HCT116 (cell line): ENCODE measurements at regions not wholly inside any gene's neighbourhood (a gene's known extent, or its start where the extent isn't known, plus 50 kb on each side); places are given as distances from the start of the nearest gene placed in this dataset.

Experiments used
- ATAC-seq: fragments of 200-7000 bp; cut with Tn5 transposase; 2 replicates; pipeline ENCODE4 v1.9.1; 2020; ENCODE audit warnings: mild to moderate bottlenecking, moderate library complexity
- BruUV-seq: library from RNA; stranded (reverse); fragments of 400-500 nt; replicated peaks from 2 replicates; lab custom pipeline; 2021; lab: Mats Ljungman, UMichigan
- CTCF ChIA-PET: fragments of 300-600 bp; sonication (Branson Sonifier 250); formaldehyde crosslinking; loops from one replicate; lab custom pipeline; 2021; ENCODE audit warnings: antibody characterized with exemption; lab: Charles Lee
- POLR2A ChIA-PET: fragments of 300-600, 350-600 bp; sonication (Branson Sonifier 250); formaldehyde crosslinking; loops from one replicate; lab custom pipeline; 2021; ENCODE audit warnings: antibody characterized with exemption; lab: Charles Lee
- RAD21 ChIA-PET, 2 experiments: fragments of 300-600 bp; sonication (Branson Sonifier 250); formaldehyde crosslinking; loops; one replicate each; lab custom pipeline; 2023; ENCODE audit warnings: low total read pairs in 2 of 2; ENCODE audit not compliant: uncharacterized antibody in 2 of 2, unreplicated experiment in 2 of 2, low non-redundant PET in 1 of 2; lab: Charles Lee
- DNase-seq: peaks from one replicate; pipeline ENCODE4 v3.0.0-alpha.2; 2010; ENCODE audit warnings: low read depth, low spot score
- H2AFZ ChIP-seq: fragments of 200-600 bp; shearing (Covaris generic), sonication (generic); 2 replicates; pipeline ENCODE4 v1.6.1; 2017; ENCODE audit warnings: low read depth, mixed run types, mixed read lengths, antibody characterized with exemption, low read length; ENCODE audit not compliant: poor library complexity, severe bottlenecking
- H3K27ac ChIP-seq: 2 replicates; pipeline ENCODE4 v1.5.1; 2012; ENCODE audit warnings: low read depth, low read length
- H3K27me3 ChIP-seq: fragments of 200-600 bp; sonication (generic); 2 replicates; pipeline ENCODE4 v1.6.1; 2016; ENCODE audit warnings: mixed run types, low read length, mixed read lengths; ENCODE audit not compliant: insufficient read depth
- H3K36me3 ChIP-seq, 2 experiments: fragments of 200-500 bp in 1 of 2; fragments of 200-600 bp in 1 of 2; sonication (Bioruptor generic) in 1 of 2; sonication (generic) in 1 of 2; 2 replicates each; pipeline versions ENCODE4 v1.5.1 to v1.6.1; 2014 to 2016; ENCODE audit warnings: low read length in 2 of 2, inconsistent platforms in 1 of 2, mixed read lengths in 1 of 2, mixed run types in 1 of 2; ENCODE audit not compliant: insufficient read depth in 2 of 2, control insufficient read depth in 1 of 2
- H3K4me1 ChIP-seq, 2 experiments: fragments of 200-600 bp in 1 of 2; sonication (generic) in 1 of 2; 2 replicates each; pipeline versions ENCODE4 v1.5.1 to v1.6.1; 2012 to 2017; ENCODE audit warnings: low read length in 2 of 2, inconsistent platforms in 1 of 2, mild to moderate bottlenecking in 1 of 2, mixed read lengths in 1 of 2, mixed run types in 1 of 2, moderate library complexity in 1 of 2; ENCODE audit not compliant: insufficient read depth in 2 of 2, control insufficient read depth in 1 of 2
- H3K4me2 ChIP-seq: fragments of 200-600 bp; sonication (generic); 2 replicates; pipeline ENCODE4 v1.6.1; 2017; ENCODE audit warnings: mixed run types, low read length, mixed read lengths
- H3K4me3 ChIP-seq, 2 experiments: fragments of 200-600 bp in 1 of 2; sonication (generic) in 1 of 2; replicated peaks in 1 of 2; 2 replicates each; pipeline ENCODE4 v1.5.1; 2011 to 2016; ENCODE audit warnings: low read length in 2 of 2, control low read depth in 1 of 2, low read depth in 1 of 2, mild to moderate bottlenecking in 1 of 2, mixed read lengths in 1 of 2, mixed run types in 1 of 2
- H3K79me2 ChIP-seq: fragments of 200-600 bp; sonication (generic); 2 replicates; pipeline ENCODE4 v1.6.1; 2017; ENCODE audit warnings: mild to moderate bottlenecking, mixed run types, low read length, moderate library complexity, mixed read lengths; ENCODE audit not compliant: insufficient read depth
- H3K9ac ChIP-seq: fragments of 200-600 bp; sonication (generic); 2 replicates; pipeline ENCODE4 v1.6.1; 2016; ENCODE audit warnings: low read length, mixed read lengths
- H3K9me2 ChIP-seq: fragments of 200-600 bp; sonication (generic), shearing (Covaris generic); 2 replicates; pipeline ENCODE4 v1.6.1; 2017; ENCODE audit warnings: mixed run types, mild to moderate bottlenecking, moderate library complexity; ENCODE audit not compliant: insufficient read depth
- H3K9me3 ChIP-seq, 2 experiments: fragments of 200-500 bp in 1 of 2; fragments of 200-600 bp in 1 of 2; sonication (Bioruptor generic) in 1 of 2; sonication (generic) in 1 of 2; 2 replicates each; pipeline ENCODE4 v1.6.1; 2014 to 2017; ENCODE audit warnings: low read length in 2 of 2, mixed read lengths in 2 of 2, inconsistent platforms in 1 of 2, low read depth in 1 of 2, mild to moderate bottlenecking in 1 of 2, mixed run types in 1 of 2, moderate library complexity in 1 of 2; ENCODE audit not compliant: control insufficient read depth in 1 of 2, insufficient read depth in 1 of 2
- H4K20me1 ChIP-seq: fragments of 200-600 bp; sonication (generic), shearing (Covaris generic); 2 replicates; pipeline ENCODE4 v1.6.1; 2017; ENCODE audit warnings: mixed run types, mild to moderate bottlenecking, moderate library complexity; ENCODE audit not compliant: insufficient read depth
- ELF1 ChIP-seq: IDR thresholded peaks from 2 replicates; pipeline ENCODE4 v1.6.1; 2012; ENCODE audit warnings: low read depth, borderline replicate concordance
- EZH2phosphoT487 ChIP-seq: fragments of 200-600 bp; IDR thresholded peaks from 2 replicates; pipeline ENCODE4 v1.6.1; 2018; ENCODE audit warnings: antibody characterized with exemption, borderline replicate concordance
- FOSL1 ChIP-seq: IDR thresholded peaks from 2 replicates; pipeline ENCODE4 v1.6.1; 2012; ENCODE audit warnings: low read depth
- JUND ChIP-seq: IDR thresholded peaks from 2 replicates; pipeline ENCODE4 v1.6.1; 2012
- MAX ChIP-seq: IDR thresholded peaks from 2 replicates; pipeline ENCODE4 v1.6.1; 2012
- POLR2A ChIP-seq: IDR thresholded peaks from 2 replicates; pipeline ENCODE4 v1.7.0; 2011; ENCODE audit warnings: borderline replicate concordance; ENCODE audit not compliant: insufficient read depth, insufficient read length; ENCODE audit errors: extremely low read depth
- POLR2AphosphoS5 ChIP-seq: IDR thresholded peaks from 2 replicates; pipeline ENCODE4 v1.6.1; 2011; ENCODE audit warnings: mild to moderate bottlenecking, low read depth, low read length, moderate library complexity
- RAD21 ChIP-seq: IDR thresholded peaks from 2 replicates; pipeline ENCODE4 v1.6.1; 2012; ENCODE audit warnings: low read depth, mild to moderate bottlenecking
- REST ChIP-seq: IDR thresholded peaks from 2 replicates; pipeline ENCODE4 v1.6.1; 2012; ENCODE audit warnings: low read depth
- SP1 ChIP-seq: IDR thresholded peaks from 2 replicates; pipeline ENCODE4 v1.6.1; 2012; ENCODE audit warnings: low read depth
- SRF ChIP-seq: IDR thresholded peaks from 2 replicates; pipeline ENCODE4 v1.6.1; 2012; ENCODE audit warnings: low read depth
- YY1 ChIP-seq: IDR thresholded peaks from 2 replicates; pipeline ENCODE4 v1.6.1; 2011; ENCODE audit warnings: low read length, low read depth, moderate library complexity, mild to moderate bottlenecking; ENCODE audit not compliant: insufficient replicate concordance; ENCODE audit errors: extremely low read depth
- ZBTB33 ChIP-seq: IDR thresholded peaks from 2 replicates; pipeline ENCODE4 v1.6.1; 2011; ENCODE audit warnings: mild to moderate bottlenecking, low read length, moderate library complexity; ENCODE audit not compliant: insufficient replicate concordance; ENCODE audit errors: extremely low read depth
- ZFX ChIP-seq: fragments of 450-650 bp; IDR thresholded peaks from 2 replicates; pipeline ENCODE4 v1.6.1; 2017
- ZNF274 ChIP-seq: fragments of 200-500 bp; sonication (Bioruptor generic); IDR thresholded peaks from 2 replicates; pipeline ENCODE4 v1.6.1; 2014; ENCODE audit warnings: mild to moderate bottlenecking, low read depth, low read length, inconsistent platforms
- intact Hi-C: fragments of 100-400 bp; cut with micrococcal nuclease; formaldehyde crosslinking; loops from 2 replicates; pipeline ENCODE4 v1.10.0; 2022
- TF ChIP-seq, protein P1 (sequence below), 3 experiments: fragments of 200-600 bp in 1 of 3; sonication (generic) in 1 of 3; IDR thresholded peaks in 2 of 3; conservative IDR thresholded peaks in 1 of 3; 2 replicates each; pipeline ENCODE4 v1.5.1; 2012 to 2017; ENCODE audit warnings: low read depth in 2 of 3, low read length in 2 of 3, antibody characterized with exemption in 1 of 3, borderline replicate concordance in 1 of 3, control low read depth in 1 of 3, mild to moderate bottlenecking in 1 of 3, mixed read lengths in 1 of 3, mixed run types in 1 of 3, moderate library complexity in 1 of 3; ENCODE audit not compliant: insufficient read depth in 1 of 3

- Histone ChIP-seq H3K9me3 (peaks cover 6 to 26% of the 10 kb centered on the region in 2 experiments; a peak in 2 of 4 replicates), H4K20me1 (no peaks in the 10 kb centered on the region), H3K36me3 (no peaks in the 10 kb centered on the region), H3K9me2 (no peaks in the 10 kb centered on the region), H3K79me2 (no peaks in the 10 kb centered on the region), H3K4me2 (no peak overlapping the region), H3K27me3 (no peaks in the 10 kb centered on the region), H3K9ac (no peak overlapping the region), H3K27ac (no peak overlapping the region), H2AFZ (no peak overlapping the region), H3K4me1 (no peaks in the 10 kb centered on the region), H3K4me3 (no peak overlapping the region)
- ATAC-seq (no peak), DNase-seq (no peak)
- TF ChIP-seq ELF1: no peak
- no peak for TF ChIP-seq REST
- TF ChIP-seq POLR2AphosphoS5: no peak
- TF ChIP-seq JUND: no peak
- TF ChIP-seq, protein P1, sequence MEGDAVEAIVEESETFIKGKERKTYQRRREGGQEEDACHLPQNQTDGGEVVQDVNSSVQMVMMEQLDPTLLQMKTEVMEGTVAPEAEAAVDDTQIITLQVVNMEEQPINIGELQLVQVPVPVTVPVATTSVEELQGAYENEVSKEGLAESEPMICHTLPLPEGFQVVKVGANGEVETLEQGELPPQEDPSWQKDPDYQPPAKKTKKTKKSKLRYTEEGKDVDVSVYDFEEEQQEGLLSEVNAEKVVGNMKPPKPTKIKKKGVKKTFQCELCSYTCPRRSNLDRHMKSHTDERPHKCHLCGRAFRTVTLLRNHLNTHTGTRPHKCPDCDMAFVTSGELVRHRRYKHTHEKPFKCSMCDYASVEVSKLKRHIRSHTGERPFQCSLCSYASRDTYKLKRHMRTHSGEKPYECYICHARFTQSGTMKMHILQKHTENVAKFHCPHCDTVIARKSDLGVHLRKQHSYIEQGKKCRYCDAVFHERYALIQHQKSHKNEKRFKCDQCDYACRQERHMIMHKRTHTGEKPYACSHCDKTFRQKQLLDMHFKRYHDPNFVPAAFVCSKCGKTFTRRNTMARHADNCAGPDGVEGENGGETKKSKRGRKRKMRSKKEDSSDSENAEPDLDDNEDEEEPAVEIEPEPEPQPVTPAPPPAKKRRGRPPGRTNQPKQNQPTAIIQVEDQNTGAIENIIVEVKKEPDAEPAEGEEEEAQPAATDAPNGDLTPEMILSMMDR (IDR thresholded peaks at IDR 0.05 in 2 of 3, conservative IDR thresholded peaks at IDR 0.05 in 1 of 3; ENCODE audit: borderline replicate concordance in 1 of 3, insufficient read depth in 1 of 3, low read depth in 2 of 3, low read length in 2 of 3): no peak
- no peak for TF ChIP-seq SRF
- no peak for TF ChIP-seq RAD21
- TF ChIP-seq SP1: no peak
- no peak for TF ChIP-seq EZH2phosphoT487
- no peak for TF ChIP-seq MAX
- TF ChIP-seq ZNF274: no peak
- no peak for TF ChIP-seq YY1
- no peak for TF ChIP-seq ZBTB33
- TF ChIP-seq POLR2A: no peak
- no peak for TF ChIP-seq FOSL1
- TF ChIP-seq ZFX: no peak
- ChIA-PET RAD21 (no interaction called here), POLR2A (no interaction called here), CTCF (no interaction called here)
- BruUV-seq: no TSS peak
- intact Hi-C loops: no loop called here
These were observed 243.5 kb downstream of the CBLN4 start for GRCh38 chr20:55761797-55762196.
